Ectodermal cell (in vitro differentiated cells): ENCODE measurements at regions not wholly inside any gene's neighbourhood (a gene's known extent, or its start where the extent isn't known, plus 50 kb on each side); places are given as distances from the start of the nearest gene placed in this dataset.
"Not testable (repeated sequence)": the region's sequence is repeated elsewhere in the genome, so short reads cannot be mapped to it uniquely, and the experiment has no call there.

Experiments
- H3K27ac ChIP-seq: 2 replicates; pipeline ENCODE4 v1.7.0; 2013; ENCODE audit warnings: mild to moderate bottlenecking, low read depth, low read length; ENCODE audit not compliant: insufficient read depth, poor library complexity, severe bottlenecking
- H3K27me3 ChIP-seq: 2 replicates; pipeline ENCODE4 v1.7.0; 2013; ENCODE audit warnings: mild to moderate bottlenecking, low read length; ENCODE audit not compliant: insufficient read depth, control insufficient read depth, poor library complexity, severe bottlenecking
- H3K36me3 ChIP-seq: one replicate; pipeline ENCODE4 v1.7.0; 2013; ENCODE audit warnings: low read length; ENCODE audit not compliant: control insufficient read depth, insufficient read depth
- H3K4me1 ChIP-seq: one replicate; pipeline ENCODE4 v1.7.0; 2013; ENCODE audit warnings: low read length; ENCODE audit not compliant: control insufficient read depth, insufficient read depth
- H3K4me3 ChIP-seq: 2 replicates; pipeline ENCODE4 v1.7.0; 2013; ENCODE audit warnings: low read depth, low read length, control low read depth; ENCODE audit not compliant: insufficient read depth
- H3K9me3 ChIP-seq: 2 replicates; pipeline ENCODE4 v1.7.0; 2013; ENCODE audit warnings: mild to moderate bottlenecking, low read length, moderate library complexity; ENCODE audit not compliant: control insufficient read depth
- WGBS, 2 experiments: methylation state at CpG; one replicate each; pipeline ENCODE4 v1.1.7; 2013; ENCODE audit warnings: missing lambda C conversion rate in 2 of 2; 5-methylcytosine and 5-hydroxymethylcytosine counted together

GRCh38 chr14:84099560-84099959 lies 1430.4 kb upstream of the FLRT2 start:
- H3K36me3 ChIP-seq, H3K27ac ChIP-seq, H3K4me3 ChIP-seq, H3K27me3 ChIP-seq, H3K4me1 ChIP-seq, H3K9me3 ChIP-seq: not testable (repeated sequence)
- WGBS, 2 experiments = 96 to 98% methylated on average over 19 to 22 of the region's 27 CpGs

DNA sequence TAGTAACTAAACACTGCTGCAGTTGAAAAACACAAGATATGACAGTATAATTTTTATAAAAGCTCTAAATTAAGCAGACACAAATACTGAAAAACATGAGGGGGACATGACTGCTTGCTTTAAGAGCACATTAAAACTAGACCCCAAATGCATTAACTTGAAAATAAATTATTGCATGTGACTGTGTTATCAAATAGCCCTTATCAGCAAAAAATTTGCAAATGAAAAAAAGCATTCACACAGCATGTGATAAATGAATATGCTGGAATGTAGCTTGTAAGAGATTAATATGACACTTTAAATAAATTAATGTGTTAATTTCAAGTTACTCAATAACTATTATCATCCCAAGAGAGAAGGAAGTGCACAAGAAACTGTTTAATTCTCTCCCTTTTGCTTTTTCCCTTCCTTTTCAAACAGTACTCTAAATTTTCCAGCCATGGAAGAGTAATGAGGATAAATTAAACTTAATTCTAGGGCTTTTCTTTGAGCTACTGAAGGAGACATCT lies 1422.1 kb upstream of the FLRT2 start:
- H3K27ac ChIP-seq = no peak overlapping the region
- no peaks in the 10 kb centered on the region for H3K4me1 ChIP-seq
- H3K4me3 ChIP-seq = no peak overlapping the region
- no peaks in the 10 kb centered on the region for H3K27me3 ChIP-seq
- H3K9me3 ChIP-seq = no peaks in the 10 kb centered on the region
- no peaks in the 10 kb centered on the region for H3K36me3 ChIP-seq

DNA sequence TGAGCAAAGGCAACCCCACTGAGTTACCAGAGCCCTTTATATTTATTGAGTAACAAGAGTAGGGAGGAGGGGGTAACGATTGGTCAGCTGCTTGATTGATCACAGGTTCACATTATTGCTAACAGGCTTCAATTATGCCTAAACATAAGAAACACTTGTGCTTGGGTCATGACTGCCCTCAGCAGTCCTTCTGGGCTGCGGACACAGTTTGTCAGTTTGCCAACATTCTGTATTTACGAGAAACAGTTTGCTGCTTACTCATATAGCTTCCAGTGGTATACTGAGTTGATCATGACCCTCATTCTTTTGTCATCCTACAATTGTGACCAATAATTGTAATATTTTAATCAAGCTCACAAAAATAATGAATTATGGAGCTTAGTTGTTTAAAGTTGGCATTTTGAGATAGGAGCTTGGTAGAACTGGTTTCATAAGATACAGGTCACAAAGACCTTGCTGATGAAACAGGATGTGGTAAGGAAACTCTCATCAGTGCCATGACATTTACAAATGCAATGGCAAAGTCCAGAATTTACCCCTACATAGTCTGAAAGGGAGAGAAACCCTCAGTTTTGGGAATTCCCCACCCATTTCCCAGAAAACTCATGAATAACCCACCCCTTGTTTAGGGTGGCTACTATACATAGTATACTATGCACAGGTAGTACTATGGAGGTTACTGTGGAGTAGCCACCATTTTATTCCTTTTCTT lies 1421.0 kb upstream of the FLRT2 start:
- Histone ChIP-seq H3K4me1 (no peaks in the 10 kb centered on the region), H3K27me3 (no peaks in the 10 kb centered on the region), H3K4me3 (no peak overlapping the region), H3K27ac (no peak overlapping the region), H3K9me3 (no peaks in the 10 kb centered on the region), H3K36me3 (no peaks in the 10 kb centered on the region)
- 69 to 80% methylated on average over 3 of the region's 3 CpGs for WGBS, 2 experiments

GRCh38 chr14:84112589-84112988 lies 1417.4 kb upstream of the FLRT2 start:
- Histone ChIP-seq H3K4me1 (no peaks in the 10 kb centered on the region), H3K9me3 (no peaks in the 10 kb centered on the region), H3K4me3 (no peak overlapping the region), H3K27me3 (no peaks in the 10 kb centered on the region), H3K27ac (no peak overlapping the region), H3K36me3 (no peaks in the 10 kb centered on the region)
- WGBS, 2 experiments = 92 to 97% methylated on average over 3 to 4 of the region's 4 CpGs

DNA sequence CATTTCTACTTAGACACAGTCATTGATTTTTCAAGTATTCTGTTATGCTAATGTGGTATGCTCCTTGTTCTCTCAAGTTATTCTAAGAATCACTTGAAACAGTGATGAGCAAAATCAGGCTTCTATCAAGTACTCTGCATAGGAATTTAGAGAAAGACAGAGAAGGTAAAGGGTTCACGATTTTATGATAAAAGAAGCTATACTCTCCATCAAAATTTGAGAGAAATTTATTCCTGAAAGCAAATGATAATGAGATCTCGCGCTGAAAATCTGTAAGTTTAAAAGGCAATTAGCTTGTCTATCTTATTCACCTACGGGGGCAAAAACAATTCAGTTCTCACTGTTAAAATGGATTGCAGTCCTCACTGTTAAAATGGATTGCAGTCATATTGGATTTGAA lies 1404.3 kb upstream of the FLRT2 start:
- Histone ChIP-seq H3K9me3 (no peaks in the 10 kb centered on the region), H3K27ac (no peak overlapping the region), H3K36me3 (no peaks in the 10 kb centered on the region), H3K27me3 (no peaks in the 10 kb centered on the region), H3K4me1 (no peaks in the 10 kb centered on the region), H3K4me3 (no peak overlapping the region)
- 83 to 94% methylated on average over 4 of the region's 4 CpGs for WGBS, 2 experiments

GRCh38 chr14:84127495-84127894 lies 1402.4 kb upstream of the FLRT2 start:
- no peaks in the 10 kb centered on the region for H3K36me3 ChIP-seq
- no peak overlapping the region for H3K4me3 ChIP-seq
- H3K27ac ChIP-seq = no peak overlapping the region
- WGBS, 2 experiments = 83 to 97% methylated on average over 3 of the region's 3 CpGs
- no peaks in the 10 kb centered on the region for H3K27me3 ChIP-seq
- H3K4me1 ChIP-seq = no peaks in the 10 kb centered on the region
- no peaks in the 10 kb centered on the region for H3K9me3 ChIP-seq

DNA sequence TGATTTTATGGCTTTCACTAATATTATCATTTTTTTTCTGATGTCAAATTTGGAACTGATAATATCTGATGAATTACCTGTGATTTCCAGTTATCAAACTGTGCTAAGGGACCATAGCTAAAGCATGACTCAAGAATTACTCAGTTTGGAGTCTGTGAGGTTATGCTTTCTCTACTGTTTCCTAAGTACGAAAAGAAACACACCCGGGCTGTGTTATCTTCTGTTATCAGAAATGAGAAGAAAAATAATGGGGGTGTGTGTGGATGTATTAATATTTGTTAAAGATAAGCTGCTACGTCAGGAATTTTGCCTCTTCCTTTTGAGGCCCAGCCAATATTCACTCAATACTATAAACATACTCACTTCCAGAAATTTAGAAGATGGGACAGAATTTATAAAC lies 1401.9 kb upstream of the FLRT2 start:
- H3K9me3 ChIP-seq = no peaks in the 10 kb centered on the region
- no peaks in the 10 kb centered on the region for H3K36me3 ChIP-seq
- H3K27me3 ChIP-seq = no peaks in the 10 kb centered on the region
- H3K27ac ChIP-seq = no peak overlapping the region
- H3K4me3 ChIP-seq = no peak overlapping the region
- 93 to 100% methylated on average over 3 of the region's 3 CpGs for WGBS, 2 experiments
- no peaks in the 10 kb centered on the region for H3K4me1 ChIP-seq

GRCh38 chr14:84129007-84129406 lies 1400.9 kb upstream of the FLRT2 start:
- no peaks in the 10 kb centered on the region for H3K36me3 ChIP-seq
- H3K4me1 ChIP-seq = no peaks in the 10 kb centered on the region
- no peak overlapping the region for H3K27ac ChIP-seq
- no peak overlapping the region for H3K4me3 ChIP-seq
- H3K9me3 ChIP-seq = no peaks in the 10 kb centered on the region
- WGBS, 2 experiments = 75 to 81% methylated on average over 4 to 5 of the region's 5 CpGs
- no peaks in the 10 kb centered on the region for H3K27me3 ChIP-seq

DNA sequence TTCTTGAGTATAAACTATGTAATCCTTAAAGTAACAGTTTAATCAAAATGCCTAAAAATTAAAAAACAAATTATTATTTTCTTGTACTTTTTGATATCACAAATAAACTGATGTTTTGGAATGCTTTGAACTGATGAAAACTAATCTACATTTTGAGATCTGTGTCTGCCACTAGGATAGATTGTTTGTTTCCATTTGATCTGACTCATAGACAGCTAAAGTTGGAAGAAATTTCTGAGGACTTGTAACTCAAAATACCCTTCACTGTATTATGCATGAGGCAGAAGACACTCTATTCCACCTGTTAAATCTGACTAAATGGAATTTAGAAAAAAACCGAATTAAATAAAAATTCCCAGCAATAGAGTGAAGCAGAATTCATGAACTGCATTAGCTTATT lies 1400.0 kb upstream of the FLRT2 start:
- Histone ChIP-seq H3K4me3 (no peak overlapping the region), H3K36me3 (no peaks in the 10 kb centered on the region), H3K27ac (no peak overlapping the region), H3K27me3 (no peaks in the 10 kb centered on the region), H3K4me1 (no peaks in the 10 kb centered on the region), H3K9me3 (no peaks in the 10 kb centered on the region)
- WGBS, 2 experiments = 76 to 100% methylated on average over 1 of the region's 1 CpG

DNA sequence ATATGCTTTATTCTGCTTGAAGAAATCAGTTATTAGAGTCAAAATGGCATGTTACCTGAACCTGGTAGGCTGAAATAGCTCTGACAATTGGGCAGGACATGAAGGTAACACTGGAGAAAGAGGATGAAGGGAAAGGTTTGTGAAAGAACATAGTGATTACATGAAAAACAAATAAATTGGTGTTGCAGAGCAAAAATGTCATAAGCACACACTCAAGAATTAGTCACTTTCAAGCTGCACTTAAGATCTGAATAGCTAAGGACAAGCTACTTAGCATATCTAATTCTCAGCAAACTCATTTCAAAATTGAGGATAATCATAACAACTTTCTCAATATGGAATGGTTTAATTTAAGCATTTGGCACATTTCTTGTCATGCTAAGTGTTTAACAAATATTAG lies 1398.0 kb upstream of the FLRT2 start:
- Histone ChIP-seq H3K27me3 (no peaks in the 10 kb centered on the region), H3K27ac (no peak overlapping the region), H3K4me3 (no peak overlapping the region), H3K9me3 (no peaks in the 10 kb centered on the region), H3K4me1 (no peaks in the 10 kb centered on the region), H3K36me3 (no peaks in the 10 kb centered on the region)

- WGBS, 2 experiments = 85 to 94% methylated on average over 2 of the region's 2 CpGs
- H3K4me3 ChIP-seq = no peak overlapping the region
- H3K4me1 ChIP-seq = no peaks in the 10 kb centered on the region
- H3K36me3 ChIP-seq = no peaks in the 10 kb centered on the region
- no peak overlapping the region for H3K27ac ChIP-seq
- H3K9me3 ChIP-seq = no peaks in the 10 kb centered on the region
- no peaks in the 10 kb centered on the region for H3K27me3 ChIP-seq
Observed at GRCh38 chr14:84144166-84144565, 1385.8 kb upstream of the FLRT2 start.
